ENCODE measurements at regions not wholly inside any gene's neighbourhood (a gene's known extent, or its start where the extent isn't known, plus 50 kb on each side); places are given as distances from the start of the nearest gene placed in this dataset.

DNA sequence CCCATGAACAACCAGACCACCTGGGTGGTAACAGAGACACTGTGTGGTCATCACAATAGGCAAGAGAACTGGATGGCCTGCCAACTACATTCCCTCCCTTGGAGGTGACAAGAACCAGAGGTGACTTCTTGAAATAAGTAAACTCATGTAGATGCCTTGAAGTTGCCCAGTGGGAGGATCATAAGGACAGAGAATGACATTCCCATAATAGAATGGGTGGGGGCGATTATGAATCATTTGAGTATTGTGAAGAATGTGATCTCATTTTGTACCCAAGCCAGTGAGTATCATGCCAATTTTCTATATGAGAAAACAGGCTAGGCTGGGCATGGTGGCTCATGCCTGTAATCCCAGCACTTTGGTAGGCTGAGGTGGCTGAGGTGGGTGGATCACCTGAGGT is 211.4 kb upstream of the GYPC start:
- DNase-seq, result no peak

DNA sequence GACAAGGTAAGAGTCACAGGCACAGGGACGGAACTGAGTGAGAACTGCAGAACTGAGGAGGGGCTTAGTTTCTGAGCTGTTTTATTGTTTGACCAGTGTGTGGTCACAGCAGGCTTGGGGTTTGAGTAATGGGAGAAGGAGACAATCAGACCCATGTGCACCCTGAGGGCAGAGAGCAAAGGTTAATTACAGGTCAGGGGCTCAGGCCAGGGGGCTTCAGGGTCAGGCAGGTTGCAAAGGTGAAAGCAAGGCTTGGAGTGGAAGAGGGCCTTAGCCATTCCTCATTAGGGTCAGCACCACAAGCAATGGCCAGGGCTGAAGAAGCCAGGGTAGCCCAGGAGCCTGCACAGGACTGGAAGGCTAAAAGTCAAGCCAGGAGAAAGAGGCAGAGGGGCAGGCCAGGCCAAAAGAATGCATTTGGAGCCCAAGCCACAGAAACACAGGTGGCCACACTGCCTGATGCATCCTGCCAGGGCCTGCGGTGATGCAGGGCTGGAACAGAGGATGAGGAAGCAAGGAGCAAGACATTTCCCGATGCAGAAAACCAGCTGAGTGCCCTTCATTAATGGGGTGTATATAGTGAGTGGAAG is 209.8 kb upstream of the GYPC start:
- no peak for DNase-seq

DNA sequence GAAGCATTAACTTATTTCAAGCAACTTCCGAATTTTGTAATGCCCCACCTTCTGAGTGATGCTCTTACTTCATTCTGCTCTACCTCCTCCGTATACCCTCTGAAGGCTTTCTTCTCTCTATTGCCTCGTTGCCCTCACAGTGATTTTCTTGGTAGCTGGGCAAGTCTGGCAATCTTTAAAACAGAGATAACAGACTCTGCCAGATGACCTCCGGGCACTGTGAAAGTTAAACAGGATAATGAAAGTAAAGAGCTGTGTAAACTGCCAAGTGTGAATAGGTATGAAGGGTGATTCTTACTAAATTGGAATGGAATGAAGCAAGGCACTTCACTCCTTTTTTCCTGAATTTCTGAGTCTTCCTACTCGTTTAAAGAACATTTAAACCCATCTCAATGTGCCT is 207.3 kb upstream of the GYPC start:
- DNase-seq, result no peak

DNA sequence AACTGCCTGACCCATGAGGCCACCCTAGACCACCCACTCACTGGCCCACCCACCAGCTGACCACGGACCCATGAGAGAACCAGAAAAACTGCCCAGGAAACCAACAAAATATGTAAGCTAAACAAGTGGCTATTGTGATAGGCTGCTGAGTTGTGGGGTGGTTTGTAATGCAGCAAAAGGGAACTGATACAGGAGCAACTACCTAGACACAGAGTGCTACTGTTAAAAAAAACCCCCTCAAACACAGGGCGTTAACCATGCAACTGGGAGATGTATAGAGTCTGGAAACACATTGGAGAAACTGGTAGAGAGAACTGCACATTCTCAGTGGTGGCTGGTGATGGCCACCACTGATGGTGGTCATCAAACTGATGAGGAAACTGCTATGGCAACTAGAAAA is 206.3 kb upstream of the GYPC start:
- DNase-seq, result no peak

DNA sequence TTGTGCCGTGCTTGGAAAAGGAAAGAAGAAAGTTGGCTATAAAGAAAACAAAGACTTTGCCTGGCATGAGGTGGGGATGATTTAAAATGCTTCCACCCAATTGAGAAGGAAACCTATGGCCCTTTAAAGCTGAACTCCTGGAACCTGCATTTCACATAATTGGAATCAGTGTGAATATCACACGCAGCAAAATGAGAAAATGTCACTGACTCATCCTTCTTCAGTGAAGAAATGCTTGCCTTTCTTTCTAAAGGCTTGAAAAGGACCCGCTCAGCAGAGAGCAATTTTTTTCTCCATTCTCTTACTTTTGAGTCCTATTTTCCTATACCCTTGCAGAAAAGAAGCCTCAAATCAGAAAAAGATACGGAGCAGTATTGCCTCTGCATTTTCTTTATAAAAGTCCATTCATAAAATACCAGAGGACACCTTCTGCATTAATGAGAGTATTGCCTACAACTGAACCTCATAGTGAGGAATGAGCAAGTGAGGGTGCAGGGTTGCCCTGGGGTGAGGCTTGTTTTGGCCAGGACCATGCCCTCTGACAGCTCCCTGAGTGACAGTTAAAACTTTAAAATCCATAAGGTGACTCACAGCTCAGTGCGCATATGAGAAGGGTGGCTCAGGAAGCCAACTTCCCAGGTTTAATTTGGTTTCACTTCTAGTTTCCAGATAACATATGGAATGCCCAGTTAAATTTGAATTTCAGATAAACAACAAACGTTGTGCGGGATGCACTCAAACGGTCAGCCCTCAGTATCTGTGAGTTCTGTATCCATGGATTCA is 191.9 kb upstream of the GYPC start:
- no peak for DNase-seq

DNA sequence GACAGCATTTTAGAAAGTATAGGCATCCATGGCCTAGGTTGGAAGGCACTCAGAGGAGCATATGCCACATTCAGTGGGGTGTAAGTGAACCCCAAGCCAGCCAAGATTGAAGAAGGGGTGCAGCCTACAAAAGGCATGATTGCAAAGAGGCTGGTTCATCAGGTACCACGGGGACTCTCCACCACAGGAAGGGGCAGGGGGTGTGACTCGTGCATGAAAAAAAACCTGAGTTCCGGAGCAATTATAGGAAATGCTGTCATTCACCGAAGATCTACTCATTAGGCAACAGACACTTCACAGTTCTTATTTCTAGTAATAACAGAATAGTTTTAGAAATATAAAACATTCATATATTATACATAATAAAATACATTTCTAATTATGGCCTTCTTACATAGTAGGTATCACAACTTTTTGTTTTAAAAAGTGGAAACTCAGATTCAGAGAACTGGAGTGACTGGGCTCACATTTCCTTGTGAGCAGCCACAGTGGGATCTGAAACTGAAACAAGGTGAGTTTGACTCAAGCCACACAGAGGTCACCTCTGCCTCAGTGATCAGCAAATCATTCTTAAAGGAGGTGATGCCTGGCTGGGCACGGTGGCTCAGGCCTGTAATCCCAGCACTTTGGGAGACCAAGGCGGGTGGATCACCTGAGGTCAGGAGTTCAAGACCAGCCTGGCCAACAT is 188.4 kb upstream of the GYPC start:
- no peak for DNase-seq

DNA sequence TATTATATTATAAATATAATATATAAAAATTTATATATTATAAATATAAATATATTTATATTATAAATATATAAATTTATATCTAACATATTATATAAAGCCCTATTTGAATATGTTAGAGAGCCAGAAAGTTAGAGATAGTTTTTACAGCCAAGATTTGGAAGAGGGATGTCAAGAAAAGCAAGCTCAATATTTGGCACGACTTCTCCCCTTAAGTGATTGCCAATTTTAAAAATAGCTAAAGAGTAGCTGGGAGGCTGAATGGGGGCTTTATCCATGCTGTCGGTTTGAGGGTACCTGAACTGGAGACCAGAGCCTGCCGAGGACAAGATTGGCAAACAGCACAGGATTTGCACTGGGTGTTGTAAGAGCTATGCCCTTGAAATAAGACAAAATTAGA is 180.9 kb upstream of the GYPC start:
- DNase-seq, result no peak

DNA sequence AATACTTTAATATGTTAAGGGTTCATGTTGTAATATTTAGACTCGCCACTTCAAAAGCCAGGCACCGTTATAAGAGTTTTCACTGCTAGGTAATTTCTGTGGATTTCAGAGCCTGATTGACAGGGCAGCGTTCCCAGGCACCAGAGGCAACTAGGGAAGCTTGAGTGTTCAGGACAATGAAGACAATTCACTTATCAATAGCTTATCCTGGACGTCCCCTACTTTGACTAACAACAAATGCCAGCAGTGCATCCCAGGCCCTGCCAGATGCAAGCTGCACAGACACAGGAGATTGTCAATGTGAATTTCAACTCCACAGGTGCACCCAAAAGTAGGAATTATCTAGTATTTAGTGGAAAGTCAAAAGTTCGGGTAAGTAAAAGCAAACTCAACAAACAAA is 179.3 kb upstream of the GYPC start:
- no peak for DNase-seq

DNA sequence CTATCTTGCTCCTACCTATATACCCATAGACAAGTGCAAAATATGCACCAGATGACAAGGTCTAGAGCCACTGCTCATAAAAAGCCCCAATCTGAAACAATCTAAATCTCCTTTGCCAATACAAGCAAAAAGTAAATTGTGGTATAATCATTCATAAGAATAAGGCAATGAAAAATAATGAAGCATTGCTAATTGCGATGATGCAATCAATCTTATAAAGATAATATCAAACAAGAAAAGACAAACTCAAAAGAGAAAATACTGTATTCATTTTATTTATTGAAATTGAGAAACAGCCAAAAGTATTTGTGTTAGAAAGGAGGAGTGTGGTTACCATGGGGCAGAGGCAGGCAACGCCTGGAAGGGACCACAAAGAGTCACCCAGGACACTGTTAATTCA is 175.9 kb upstream of the GYPC start:
- DNase-seq, result no peak

DNA sequence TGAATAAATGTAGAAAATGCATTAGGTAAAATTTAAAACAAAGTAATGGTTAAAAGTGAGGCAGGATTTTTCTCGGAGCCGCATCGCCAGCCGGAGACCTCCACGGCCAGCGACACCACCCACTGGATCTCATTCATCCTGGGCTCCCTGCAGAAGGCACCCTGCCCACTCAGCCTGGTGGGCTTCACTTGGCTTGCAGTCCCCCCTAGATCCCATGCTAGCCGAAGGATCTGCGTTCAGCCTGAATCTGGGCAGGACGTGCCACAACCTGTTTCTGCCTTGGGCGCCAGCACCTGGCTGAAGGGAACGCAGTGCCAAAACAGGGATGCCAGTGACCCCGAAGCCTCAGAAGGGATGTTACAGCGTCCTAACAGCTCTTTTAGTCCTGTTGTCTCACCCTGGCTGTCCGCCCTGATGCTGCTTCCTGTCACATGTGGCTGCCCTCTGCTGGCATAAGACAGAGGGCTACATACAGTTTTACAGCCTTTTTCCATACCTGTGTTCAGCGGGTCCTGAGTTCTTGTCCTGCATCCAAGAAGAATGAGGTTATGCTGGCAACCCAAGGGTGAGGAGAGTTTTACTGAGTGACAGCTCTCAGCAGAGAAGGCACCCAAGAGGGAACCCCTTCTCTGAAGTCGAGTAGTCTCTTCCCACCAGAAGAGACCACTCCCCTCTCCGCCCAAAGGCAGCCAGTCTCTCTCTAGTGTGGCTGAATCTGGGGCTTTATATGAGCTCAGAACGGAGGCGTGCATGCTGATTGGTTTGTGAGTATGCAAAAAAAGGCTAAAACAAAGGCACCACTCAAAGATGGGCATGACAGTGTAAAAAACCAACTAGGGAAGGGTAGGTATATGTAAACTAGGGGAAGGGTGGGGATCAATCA is 173.1 kb upstream of the GYPC start:
- DNase-seq, result no peak

DNA sequence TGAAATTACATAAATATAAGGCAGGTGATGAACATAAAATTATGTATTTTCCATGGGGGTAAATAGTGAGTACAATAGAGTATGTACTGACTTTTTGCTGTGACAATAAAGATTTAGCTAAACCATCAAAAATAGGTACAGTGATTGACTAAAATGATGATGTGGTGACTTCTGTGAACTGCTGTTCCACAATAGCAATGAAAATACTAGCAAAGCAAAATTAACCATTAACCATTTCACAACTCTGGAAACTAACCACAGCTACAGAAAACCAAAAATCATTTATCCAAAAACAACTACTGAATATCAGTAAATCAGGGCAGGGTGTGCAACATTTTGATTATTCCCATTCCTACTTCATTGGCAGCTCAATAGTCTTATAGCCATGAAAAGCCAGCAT is 161.4 kb upstream of the GYPC start:
- no peak for DNase-seq

DNA sequence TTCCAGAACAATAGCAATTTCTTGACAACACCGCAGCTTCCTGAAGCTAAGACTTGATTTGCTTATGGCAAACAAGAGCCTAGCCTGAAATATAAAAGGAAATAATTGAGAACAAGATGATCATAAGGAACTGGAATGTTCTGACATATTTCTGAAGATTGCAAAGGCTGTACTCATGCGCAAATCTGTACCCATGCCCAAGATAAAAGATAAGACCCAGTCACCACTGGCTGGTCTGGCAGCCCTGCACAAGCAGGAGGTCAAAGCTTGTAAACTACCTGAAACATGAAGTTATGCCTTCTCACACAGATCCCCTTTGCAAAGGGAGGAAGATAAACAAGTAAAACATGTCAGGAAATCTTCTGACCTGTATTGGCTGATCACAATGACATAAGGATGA is 160.8 kb upstream of the GYPC start:
- no peak for DNase-seq

DNA sequence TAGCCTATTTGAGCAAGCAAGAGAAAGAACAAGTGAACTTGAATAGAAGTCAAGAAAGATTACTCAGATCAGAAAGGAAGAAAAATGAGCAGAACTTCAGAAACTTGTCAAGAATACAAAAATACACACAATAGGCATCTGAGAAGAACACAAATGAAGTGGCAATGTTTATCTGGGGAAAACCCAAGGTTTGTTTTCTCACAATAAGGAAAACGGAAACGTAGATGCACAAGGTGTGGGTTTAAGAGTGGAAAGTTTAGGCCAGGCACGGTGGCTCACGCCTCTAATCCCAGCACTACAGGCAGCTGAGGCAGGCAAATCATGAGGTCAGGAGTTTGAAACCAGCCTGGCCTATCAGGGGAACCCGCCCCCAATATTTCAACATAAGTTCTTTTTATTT is 159.5 kb upstream of the GYPC start:
- no peak for DNase-seq

DNA sequence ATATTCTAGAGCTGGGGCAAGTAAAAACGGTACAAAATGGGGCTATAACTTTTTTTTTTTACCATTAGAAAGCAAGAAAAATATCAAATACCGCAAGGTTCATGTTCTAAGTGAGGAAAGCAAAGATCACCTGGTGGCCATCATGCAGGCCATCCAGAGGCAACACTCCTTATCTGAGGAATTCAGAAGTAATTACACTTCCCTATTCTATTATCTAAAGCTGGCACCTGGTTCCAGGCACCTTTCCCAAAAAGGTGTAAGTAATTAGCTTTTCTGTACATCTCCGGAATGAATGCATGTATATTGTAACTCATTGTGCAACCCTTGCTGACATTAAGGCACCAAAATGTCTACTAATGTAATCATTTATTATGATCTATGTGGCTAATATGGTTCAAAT is 152.5 kb upstream of the GYPC start:
- DNase-seq, result no peak

DNA sequence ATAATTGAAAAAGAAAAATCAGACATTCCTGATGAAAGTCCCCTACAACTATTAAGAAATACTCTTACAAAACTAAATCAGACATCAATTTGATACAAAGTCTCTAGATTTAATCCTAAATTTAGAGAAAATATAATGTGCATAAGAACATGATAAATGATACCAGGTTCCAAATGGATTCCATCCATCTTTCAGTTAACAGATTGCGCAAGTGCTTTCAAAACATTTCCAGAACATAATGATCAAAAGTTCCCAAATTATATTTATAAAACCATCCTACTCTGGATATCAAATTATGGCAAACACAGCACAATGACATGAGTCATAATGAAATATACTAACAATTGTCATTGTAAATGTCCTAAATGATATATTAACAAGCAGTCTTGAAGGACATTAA is 151.0 kb upstream of the GYPC start:
- DNase-seq, result no peak

DNA sequence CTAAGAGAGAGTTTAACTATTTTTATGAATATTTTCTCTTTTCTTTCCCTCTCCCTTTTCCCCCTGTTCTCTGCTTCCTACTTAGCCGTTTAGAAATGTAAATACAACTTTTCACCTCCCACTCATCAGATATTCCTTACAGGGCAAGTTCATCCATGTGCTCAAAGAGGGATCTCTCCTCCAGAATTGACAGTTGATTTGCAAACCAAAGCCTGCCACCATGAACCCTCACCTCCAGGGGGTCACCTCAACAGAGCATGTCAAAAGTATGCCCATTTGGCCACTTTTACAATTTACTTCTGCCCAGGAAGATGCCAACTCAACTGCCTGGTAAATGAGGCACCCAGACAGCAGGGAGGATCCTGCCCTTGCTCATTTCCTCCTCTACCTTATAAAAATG is 149.2 kb upstream of the GYPC start:
- DNase-seq, result no peak

DNA sequence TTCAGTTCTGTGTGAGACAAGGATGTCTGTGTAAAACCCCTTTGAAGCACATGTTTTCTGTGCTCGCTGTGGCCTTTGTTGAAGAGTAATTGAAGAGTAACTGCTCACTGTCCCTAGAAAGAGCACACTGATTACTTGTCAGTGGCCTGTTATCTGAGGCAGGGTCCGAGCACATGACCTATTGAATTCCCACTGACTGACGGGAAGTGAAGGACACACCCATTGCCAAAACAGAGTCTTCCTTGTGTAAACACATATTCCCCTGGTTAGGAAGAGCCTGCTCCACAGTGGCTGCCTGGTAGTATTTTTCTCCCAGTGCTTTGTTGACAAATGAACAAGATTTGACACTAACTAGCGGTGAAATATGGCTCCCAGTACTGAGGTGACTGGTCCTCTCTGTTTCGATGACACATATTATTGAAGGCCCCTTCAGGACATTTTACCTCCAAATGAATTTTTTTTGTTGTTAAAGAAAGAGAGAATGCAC is 148.5 kb upstream of the GYPC start:
- no peak for DNase-seq

DNA sequence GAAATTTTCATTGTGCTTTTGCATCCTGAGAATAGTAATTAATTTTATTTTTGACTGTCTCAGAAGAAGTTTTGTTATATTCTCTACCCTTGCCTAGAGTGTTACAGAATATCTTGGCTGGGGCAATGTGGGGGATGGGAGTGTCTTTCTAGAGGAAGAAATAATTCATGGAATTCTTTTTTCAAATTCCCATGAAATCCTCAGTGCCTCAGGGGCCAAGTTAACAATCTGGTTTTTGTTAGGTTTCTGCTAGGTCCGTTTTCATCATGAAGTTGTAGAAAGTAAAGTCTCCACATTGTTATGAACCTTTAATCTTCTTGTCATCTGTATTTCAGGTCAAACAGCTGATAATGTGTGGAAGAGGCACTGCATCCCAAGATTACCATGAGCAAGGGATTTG is 145.6 kb upstream of the GYPC start:
- no peak for DNase-seq

DNA sequence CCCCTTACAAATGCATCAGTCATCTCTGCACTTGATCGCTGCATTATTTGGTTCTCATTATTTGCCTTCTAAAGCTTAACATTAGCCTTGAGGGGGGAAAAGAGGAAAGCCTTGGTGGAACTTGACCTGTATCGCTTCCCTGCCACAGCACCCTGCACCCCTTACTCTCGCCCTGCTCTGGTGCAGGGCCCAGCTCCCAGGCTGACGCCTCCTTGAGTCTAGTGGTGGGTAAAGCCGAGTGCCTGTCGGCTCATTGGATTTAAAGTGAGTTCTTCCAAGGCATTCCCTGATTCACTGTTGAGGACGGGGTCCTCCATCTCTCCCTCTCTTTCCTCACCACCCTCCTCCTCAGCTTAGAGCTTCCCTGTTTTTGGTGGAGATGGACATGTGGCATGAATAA is 145.0 kb upstream of the GYPC start:
- no peak for DNase-seq

DNA sequence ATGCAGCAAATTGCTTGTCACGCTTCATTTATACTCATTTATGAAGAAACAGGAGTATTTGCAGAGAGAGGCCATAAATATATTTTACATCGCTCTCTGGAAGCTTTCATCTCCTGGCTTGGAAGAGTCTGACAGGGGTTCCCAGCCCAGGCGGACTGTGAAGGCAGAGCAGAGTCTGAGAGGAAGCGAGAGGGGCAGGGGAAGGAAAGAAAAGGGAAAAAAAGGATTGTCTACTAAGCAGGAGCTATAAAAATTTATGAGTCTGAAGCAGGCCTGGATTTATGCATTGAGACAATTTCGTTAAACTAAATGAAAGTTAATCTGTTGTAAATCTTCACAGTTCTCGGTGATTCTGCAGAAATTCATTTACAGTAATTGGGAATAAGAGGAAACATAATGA is 143.9 kb upstream of the GYPC start:
- no peak for DNase-seq

DNA sequence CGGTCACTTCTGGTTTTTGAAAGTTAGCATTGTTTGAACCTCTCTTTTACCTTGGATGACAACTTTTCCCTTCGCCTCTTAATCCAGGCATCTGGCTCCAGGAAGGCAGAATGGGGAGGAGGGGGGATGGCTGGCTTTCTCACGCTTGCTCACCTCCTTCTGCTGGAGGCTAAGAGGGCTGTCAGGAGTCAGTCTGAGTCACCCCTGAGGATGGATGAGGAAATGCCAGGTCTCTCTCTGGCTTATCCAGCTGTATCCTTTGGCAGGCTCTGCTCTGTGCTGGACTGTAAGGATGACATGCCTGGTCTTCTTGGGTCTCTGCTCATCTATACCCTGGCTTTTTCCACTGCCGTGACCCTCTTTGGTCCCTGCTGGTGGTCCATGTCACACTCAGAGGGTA is 142.9 kb upstream of the GYPC start:
- DNase-seq, result no peak

DNA sequence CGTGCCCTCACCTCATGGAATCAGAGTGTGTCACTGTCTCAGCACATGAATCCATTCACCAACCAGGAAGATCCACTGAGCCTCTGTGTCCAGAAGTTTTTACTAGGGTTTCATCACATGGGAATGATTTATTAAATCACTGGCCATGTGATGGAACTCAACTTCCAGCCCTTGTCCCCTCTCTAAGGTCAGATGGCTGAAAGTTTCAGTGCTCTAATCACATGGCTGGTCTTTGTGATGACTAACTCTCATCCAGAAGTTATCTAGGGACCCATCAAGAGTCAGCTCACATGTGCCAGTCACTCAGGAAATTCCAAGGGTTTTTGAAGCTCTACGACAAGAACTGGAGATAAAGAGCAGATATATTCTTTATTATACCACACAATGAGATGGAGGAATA is 140.5 kb upstream of the GYPC start:
- DNase-seq, result no peak

DNA sequence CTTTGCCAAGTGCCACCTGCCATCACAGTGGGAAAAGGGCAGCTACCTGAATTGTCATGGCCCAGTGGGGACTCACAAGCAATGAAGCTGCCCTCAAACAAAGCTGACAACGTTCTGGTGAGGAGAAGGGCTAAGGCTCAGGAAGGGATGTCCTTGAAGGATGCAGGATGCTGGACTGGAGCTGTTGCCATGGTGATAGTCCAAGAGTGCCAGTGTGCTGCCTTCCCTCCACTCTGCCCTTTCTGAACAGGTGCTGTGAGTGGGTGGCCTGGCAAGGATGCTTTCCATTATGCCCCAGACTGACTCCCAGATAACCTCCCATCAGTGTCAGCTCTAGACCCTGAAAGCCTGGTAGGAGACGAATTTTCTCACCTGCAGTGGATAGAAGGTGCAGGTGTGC is 137.8 kb upstream of the GYPC start:
- DNase-seq, result no peak

Measured in activated CD4-positive, CD25-positive, alpha-beta regulatory T cell (primary cell).